IMR-90 (cell line): ENCODE measurements at regions not wholly inside any gene's neighbourhood (a gene's known extent, or its start where the extent isn't known, plus 50 kb on each side); places are given as distances from the start of the nearest gene placed in this dataset.

Experiments
- ATAC-seq: fragments of 200-7000 bp; cut with Tn5 transposase; 2 replicates; pipeline ENCODE4 v1.9.1; 2020; ENCODE audit warnings: low read depth, mild to moderate bottlenecking, moderate library complexity
- BruUV-seq: library from RNA; stranded (reverse); fragments of 400-500 nt; replicated peaks from 2 replicates; lab custom pipeline; 2021; lab: Mats Ljungman, UMichigan
- CTCF ChIA-PET: fragments of 300-600 bp; formaldehyde crosslinking; extraction: SDS; loops from one replicate; lab custom pipeline; 2021; ENCODE audit warnings: antibody characterized with exemption; lab: Yijun Ruan, JAX
- POLR2A ChIA-PET: fragments of 300-600 bp; sonication (Branson Sonifier 250); formaldehyde crosslinking; loops from one replicate; lab custom pipeline; 2022; ENCODE audit warnings: antibody characterized with exemption; ENCODE audit not compliant: unreplicated experiment; lab: Charles Lee
- DNase-seq: peaks from one replicate; pipeline ENCODE4 v3.0.0; 2013
- H2AFZ ChIP-seq: replicated peaks from 2 replicates; pipeline ENCODE3; 2013; ENCODE audit warnings: low read length, mild to moderate bottlenecking; ENCODE audit not compliant: poor library complexity
- H2AK5ac ChIP-seq: 2 replicates; pipeline ENCODE4 v1.6.1; 2013; ENCODE audit warnings: low read depth, low read length, inconsistent platforms
- H2AK9ac ChIP-seq: replicated peaks from 2 replicates; pipeline ENCODE3; 2013; ENCODE audit warnings: mild to moderate bottlenecking, low read depth, low read length, moderate library complexity; ENCODE audit not compliant: poor library complexity
- H2BK120ac ChIP-seq: 2 replicates; pipeline ENCODE4 v1.6.1; 2013; ENCODE audit warnings: low read depth, low read length, inconsistent platforms
- H2BK15ac ChIP-seq: 3 replicates; pipeline ENCODE4 v1.6.1; 2013; ENCODE audit warnings: low read depth, low read length, inconsistent platforms
- H2BK20ac ChIP-seq: 2 replicates; pipeline ENCODE4 v1.6.1; 2013; ENCODE audit warnings: low read depth, mild to moderate bottlenecking, inconsistent platforms, low read length, moderate library complexity
- H2BK5ac ChIP-seq: 2 replicates; pipeline ENCODE4 v1.6.1; 2013; ENCODE audit warnings: mild to moderate bottlenecking, low read depth, low read length, inconsistent platforms; ENCODE audit not compliant: poor library complexity, severe bottlenecking
- H3K14ac ChIP-seq: replicated peaks from 2 replicates; pipeline ENCODE4 v1.6.1; 2013; ENCODE audit warnings: low read depth, low read length, inconsistent platforms
- H3K18ac ChIP-seq: 2 replicates; pipeline ENCODE4 v1.6.1; 2013; ENCODE audit warnings: low read depth, low read length, control low read depth
- H3K23ac ChIP-seq: 2 replicates; pipeline ENCODE4 v1.6.1; 2013; ENCODE audit warnings: low read depth, low read length, inconsistent platforms
- H3K27ac ChIP-seq: 2 replicates; pipeline ENCODE4 v1.5.1; 2013; ENCODE audit warnings: mild to moderate bottlenecking, control low read depth, low read length; ENCODE audit not compliant: insufficient read depth
- H3K27me3 ChIP-seq: 2 replicates; pipeline ENCODE4 v1.6.1; 2013; ENCODE audit warnings: low read length; ENCODE audit not compliant: control insufficient read depth, insufficient read depth
- H3K36me3 ChIP-seq: 2 replicates; pipeline ENCODE4 v1.6.1; 2013; ENCODE audit warnings: low read length, mixed read lengths; ENCODE audit not compliant: control insufficient read depth, insufficient read depth
- H3K4ac ChIP-seq: 2 replicates; pipeline ENCODE4 v1.6.1; 2013; ENCODE audit warnings: low read depth, low read length, inconsistent platforms
- H3K4me1 ChIP-seq: 2 replicates; pipeline ENCODE4 v1.6.1; 2013; ENCODE audit warnings: low read length, mixed read lengths; ENCODE audit not compliant: control insufficient read depth, insufficient read depth
- H3K4me2 ChIP-seq: 2 replicates; pipeline ENCODE4 v1.6.1; 2013; ENCODE audit warnings: low read depth, mild to moderate bottlenecking, control low read depth, low read length, moderate library complexity
- H3K4me3 ChIP-seq: 2 replicates; pipeline ENCODE4 v1.5.1; 2013; ENCODE audit warnings: low read depth, mild to moderate bottlenecking, control low read depth, low read length, moderate library complexity; ENCODE audit not compliant: insufficient read depth
- H3K56ac ChIP-seq: 2 replicates; pipeline ENCODE4 v1.6.1; 2013; ENCODE audit warnings: low read length, inconsistent platforms; ENCODE audit not compliant: insufficient read depth; ENCODE audit errors: extremely low read depth
- H3K79me1 ChIP-seq, 2 experiments: 2 replicates each; pipeline ENCODE4 v1.6.1; 2013; ENCODE audit warnings: low read length in 2 of 2, inconsistent platforms in 1 of 2, low read depth in 1 of 2
- H3K9ac ChIP-seq: 2 replicates; pipeline ENCODE4 v1.6.1; 2013; ENCODE audit warnings: low read depth, low read length, control low read depth
- H3K9me1 ChIP-seq: 2 replicates; pipeline ENCODE4 v1.6.1; 2013; ENCODE audit warnings: low read length, inconsistent platforms; ENCODE audit not compliant: insufficient read depth
- H3K9me3 ChIP-seq: 2 replicates; pipeline ENCODE4 v1.6.1; 2013; ENCODE audit warnings: low read length; ENCODE audit not compliant: control insufficient read depth, insufficient read depth
- H4K20me1 ChIP-seq: 2 replicates; pipeline ENCODE4 v1.6.1; 2013; ENCODE audit warnings: low read length, inconsistent platforms; ENCODE audit not compliant: insufficient read depth
- H4K5ac ChIP-seq: 2 replicates; pipeline ENCODE4 v1.6.1; 2013; ENCODE audit warnings: mild to moderate bottlenecking, low read depth, low read length, control low read depth
- H4K8ac ChIP-seq, 2 experiments: 2 replicates each; pipeline ENCODE4 v1.6.1; 2013; ENCODE audit warnings: low read depth in 2 of 2, low read length in 2 of 2, control low read depth in 1 of 2, inconsistent platforms in 1 of 2
- H4K91ac ChIP-seq: 2 replicates; pipeline ENCODE4 v1.6.1; 2013; ENCODE audit warnings: low read depth, low read length, inconsistent platforms; ENCODE audit not compliant: insufficient read depth
- MAFK ChIP-seq: IDR thresholded peaks from 2 replicates; pipeline ENCODE4 v1.6.1; 2012; ENCODE audit warnings: low read depth, low read length, improper control_type of control experiment
- MXI1 ChIP-seq: IDR thresholded peaks from 2 replicates; pipeline ENCODE4 v1.6.1; 2012; ENCODE audit warnings: low read depth, mild to moderate bottlenecking, low read length, moderate library complexity, borderline replicate concordance
- SMC3 ChIP-seq: fragments of 150-350 bp; IDR thresholded peaks from 2 replicates; pipeline ENCODE4 v1.6.1; 2016; ENCODE audit warnings: low read depth, mild to moderate bottlenecking, antibody characterized with exemption, low read length, moderate library complexity
- WGBS, 2 experiments: methylation state at CpG; one replicate each; pipeline versions ENCODE4 v1.1.5 to v1.1.7; 2013; ENCODE audit warnings: missing lambda C conversion rate in 2 of 2; ENCODE audit not compliant: insufficient read length in 1 of 2; ENCODE audit errors: extremely low coverage in 2 of 2; 5-methylcytosine and 5-hydroxymethylcytosine counted together
- dilution Hi-C: fragments of 300-500 bp; cut with HindIII; formaldehyde crosslinking; loops from one replicate; pipeline ENCODE4 v1.14.3; 2018; ENCODE audit warnings: low sequenced_read_pairs; ENCODE audit not compliant: unreplicated experiment
- in situ Hi-C: fragments of 300-500 bp; cut with MboI; formaldehyde crosslinking; loops from 3 replicates; pipeline ENCODE4 v1.14.3; 2019; ENCODE audit warnings: low sequenced_read_pairs, inconsistent platforms, mixed read lengths
- intact Hi-C: fragments of 100-400 bp; cut with micrococcal nuclease; formaldehyde crosslinking; loops from 2 replicates; pipeline ENCODE4 v1.10.0; 2022
- TF ChIP-seq, protein P1 (sequence below): fragments of 150-350 bp; IDR thresholded peaks from 2 replicates; pipeline ENCODE4 v1.6.1; 2016; ENCODE audit warnings: low read depth, mild to moderate bottlenecking, low read length, moderate library complexity, borderline replicate concordance

DNA sequence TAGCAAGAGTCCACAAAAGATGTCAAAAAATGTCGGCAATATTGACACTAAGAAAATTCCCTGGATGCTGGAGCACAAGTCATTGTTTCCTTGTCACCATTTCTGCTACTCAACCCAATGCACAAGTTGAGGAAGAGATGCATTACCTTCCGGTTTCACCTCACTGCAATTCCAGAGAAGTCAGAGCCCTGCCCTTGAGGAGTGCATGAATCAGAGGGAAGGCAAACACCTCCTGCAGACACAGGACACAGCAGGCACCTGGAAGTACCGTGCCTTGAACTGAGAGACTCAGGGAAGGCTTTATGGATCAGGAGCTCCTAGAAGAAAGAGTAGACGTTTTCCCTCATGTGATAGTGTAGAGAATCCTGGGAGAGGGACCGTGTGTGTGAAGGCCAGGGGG, 62.7 kb upstream of the ARL4C start:
- Histone ChIP-seq H3K9ac (no peak overlapping the region), H3K56ac (no peak overlapping the region), H2BK5ac (no peak overlapping the region), H4K91ac (no peak overlapping the region), H3K18ac (no peak overlapping the region), H3K9me1 (peaks cover 12% of the 10 kb centered on the region), H3K4me1 (peaks cover 7% of the 10 kb centered on the region), H2BK20ac (peak overlapping the region; percentile 29; the same call in 1 of the 2 replicates), H3K27me3 (no peaks in the 10 kb centered on the region; the same call in 1 of the 2 replicates), H2BK120ac (peak overlapping the region; percentile 6; the same call in 1 of the 2 replicates), H3K4ac (peak overlapping the region; percentile 45), H3K14ac (0 out of 2 replicates have a peak overlapping the region, but pooled peaks have one; percentile 10), H3K79me1 (0 out of 4 replicates have a peak, but pooled peaks cover 0 to 4% of the 10 kb centered on the region in 2 experiments), H3K4me2 (no peak overlapping the region), H3K36me3 (no peaks in the 10 kb centered on the region), H3K9me3 (peaks cover 2% of the 10 kb centered on the region; the same call in 1 of the 2 replicates), H4K5ac (no peak overlapping the region), H4K8ac (no peak overlapping the region), H3K23ac (no peak overlapping the region), H4K20me1 (no peaks in the 10 kb centered on the region; the same call in 1 of the 2 replicates), H2BK15ac (0 out of 3 replicates have a peak overlapping the region, but pooled peaks have one; percentile 9), H2AFZ (no peak overlapping the region), H2AK9ac (peak overlapping the region; percentile 5), H3K4me3 (no peak overlapping the region), H3K27ac (no peak overlapping the region), H2AK5ac (no peak overlapping the region)
- no TSS peak for BruUV-seq
- POLR2A ChIA-PET: no interaction called here
- no peak for ATAC-seq
- dilution Hi-C loops (loop anchor here (25.0 kb wide), 1 partner anchor 553 kb away; no protein-coding TSS in a partner anchor), intact Hi-C loops (no loop called here), in situ Hi-C loops (loop anchor here (5.0 to 10.0 kb wide), 3 partner anchors 73 to 405 kb away; no protein-coding TSS in a partner anchor)
- CTCF ChIA-PET: interaction anchor here (1.1 kb wide), 1 partner anchor 120 kb away, joined by 3 read pairs; no protein-coding TSS in a partner anchor
- no peak for DNase-seq
- TF ChIP-seq SMC3: no peak
- no peak for TF ChIP-seq MXI1
- TF ChIP-seq MAFK: no peak
- TF ChIP-seq, protein P1, sequence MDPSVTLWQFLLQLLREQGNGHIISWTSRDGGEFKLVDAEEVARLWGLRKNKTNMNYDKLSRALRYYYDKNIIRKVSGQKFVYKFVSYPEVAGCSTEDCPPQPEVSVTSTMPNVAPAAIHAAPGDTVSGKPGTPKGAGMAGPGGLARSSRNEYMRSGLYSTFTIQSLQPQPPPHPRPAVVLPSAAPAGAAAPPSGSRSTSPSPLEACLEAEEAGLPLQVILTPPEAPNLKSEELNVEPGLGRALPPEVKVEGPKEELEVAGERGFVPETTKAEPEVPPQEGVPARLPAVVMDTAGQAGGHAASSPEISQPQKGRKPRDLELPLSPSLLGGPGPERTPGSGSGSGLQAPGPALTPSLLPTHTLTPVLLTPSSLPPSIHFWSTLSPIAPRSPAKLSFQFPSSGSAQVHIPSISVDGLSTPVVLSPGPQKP: no peak
- 80% methylated on average over 1 of the region's 5 CpGs; no CpG with 5 or more reads in 1 of the 2 experiments for WGBS, 2 experiments
